ENCODE measurements at regions not wholly inside any gene's neighbourhood (a gene's known extent, or its start where the extent isn't known, plus 50 kb on each side); places are given as distances from the start of the nearest gene placed in this dataset.

- TF ChIP-seq TAF7 (optimal IDR thresholded peaks at IDR 0.05; ENCODE audit: borderline replicate concordance, low read depth, low read length), result no peak
- TF ChIP-seq TBP (IDR thresholded peaks at IDR 0.05; ENCODE audit: low read depth, low read length), result no peak
- no peak for TF ChIP-seq NANOG (IDR thresholded peaks at IDR 0.05; ENCODE audit: insufficient read depth, low read depth, low read length, poor library complexity, severe bottlenecking)
- TF ChIP-seq SIRT6 (IDR thresholded peaks at IDR 0.05; ENCODE audit: low read length), result no peak
- TF ChIP-seq SP2 (IDR thresholded peaks at IDR 0.05; ENCODE audit: low read length), result no peak
- TF ChIP-seq HDAC2 (IDR thresholded peaks at IDR 0.05; ENCODE audit: borderline replicate concordance in 1 of 2, low read depth in 2 of 2, low read length in 2 of 2), result no peak
Measured at GRCh38 chr4:13892739-13893105, 265.2 kb upstream of the BOD1L1 start (continued).

All from H1 (cell line).